H9 (cell line): ENCODE measurements at regions not wholly inside any gene's neighbourhood (a gene's known extent, or its start where the extent isn't known, plus 50 kb on each side); places are given as distances from the start of the nearest gene placed in this dataset.

ENCODE experiments used
- DNase-seq: peaks from one replicate; pipeline ENCODE4 v3.0.0-alpha.2; 2017
- H2AFZ ChIP-seq: one replicate; pipeline ENCODE4 v1.6.1; 2013; ENCODE audit warnings: mild to moderate bottlenecking, low read length, control low read depth, moderate library complexity
- H2AK5ac ChIP-seq: 2 replicates; pipeline ENCODE4 v1.6.1; 2013; ENCODE audit warnings: low read length, control low read depth, mixed read lengths; ENCODE audit not compliant: insufficient read length
- H2BK120ac ChIP-seq: one replicate; pipeline ENCODE4 v1.6.1; 2013; ENCODE audit warnings: low read depth, mild to moderate bottlenecking, low read length, control low read depth, inconsistent platforms; ENCODE audit not compliant: poor library complexity, severe bottlenecking
- H2BK12ac ChIP-seq: 2 replicates; pipeline ENCODE4 v1.6.1; 2013; ENCODE audit warnings: low read length, control low read depth, mixed read lengths, low read depth; ENCODE audit not compliant: insufficient read length
- H2BK15ac ChIP-seq: 2 replicates; pipeline ENCODE4 v1.6.1; 2013; ENCODE audit warnings: low read depth, low read length, control low read depth
- H2BK20ac ChIP-seq: one replicate; pipeline ENCODE4 v1.6.1; 2013; ENCODE audit warnings: low read depth, mild to moderate bottlenecking, low read length, control low read depth, inconsistent platforms; ENCODE audit not compliant: poor library complexity, severe bottlenecking
- H2BK5ac ChIP-seq: 2 replicates; pipeline ENCODE4 v1.6.1; 2013; ENCODE audit warnings: low read length, control low read depth, mixed read lengths; ENCODE audit not compliant: insufficient read length
- H3K14ac ChIP-seq: 2 replicates; pipeline ENCODE4 v1.6.1; 2013; ENCODE audit warnings: low read length, control low read depth; ENCODE audit not compliant: insufficient read depth
- H3K18ac ChIP-seq: 2 replicates; pipeline ENCODE4 v1.6.1; 2013; ENCODE audit warnings: low read depth, mild to moderate bottlenecking, mixed read lengths, low read length, control low read depth; ENCODE audit not compliant: insufficient read length
- H3K23ac ChIP-seq: 2 replicates; pipeline ENCODE4 v1.6.1; 2013; ENCODE audit warnings: low read length, control low read depth, mixed read lengths, low read depth; ENCODE audit not compliant: insufficient read length
- H3K23me2 ChIP-seq: 2 replicates; pipeline ENCODE4 v1.6.1; 2013; ENCODE audit warnings: low read depth, mild to moderate bottlenecking, mixed read lengths, low read length, control low read depth; ENCODE audit not compliant: insufficient read length, poor library complexity, severe bottlenecking
- H3K27ac ChIP-seq: 2 replicates; pipeline ENCODE4 v1.5.1; 2013; ENCODE audit warnings: low read length, control low read depth, mixed read lengths, low read depth; ENCODE audit not compliant: insufficient read length
- H3K27me3 ChIP-seq: 2 replicates; pipeline ENCODE4 v1.6.1; 2013; ENCODE audit warnings: low read length, control low read depth, inconsistent platforms; ENCODE audit not compliant: insufficient read depth
- H3K4ac ChIP-seq: 2 replicates; pipeline ENCODE4 v1.6.1; 2013; ENCODE audit warnings: low read depth, mild to moderate bottlenecking, control low read depth, inconsistent platforms, low read length, moderate library complexity
- H3K4me1 ChIP-seq: 2 replicates; pipeline ENCODE4 v1.6.1; 2013; ENCODE audit warnings: low read length, control low read depth, inconsistent platforms; ENCODE audit not compliant: insufficient read depth
- H3K4me2 ChIP-seq: 2 replicates; pipeline ENCODE4 v1.6.1; 2013; ENCODE audit warnings: low read length, control low read depth, mixed read lengths; ENCODE audit not compliant: insufficient read length, insufficient read depth
- H3K56ac ChIP-seq: 2 replicates; pipeline ENCODE4 v1.6.1; 2013; ENCODE audit warnings: low read depth, mild to moderate bottlenecking, mixed read lengths, low read length, control low read depth; ENCODE audit not compliant: insufficient read length
- H3K79me1 ChIP-seq: 2 replicates; pipeline ENCODE4 v1.6.1; 2013; ENCODE audit warnings: low read depth, mild to moderate bottlenecking, moderate library complexity, low read length, control low read depth, inconsistent platforms; ENCODE audit not compliant: insufficient read depth, poor library complexity, severe bottlenecking
- H3K79me2 ChIP-seq: 2 replicates; pipeline ENCODE4 v1.6.1; 2013; ENCODE audit warnings: low read length, control low read depth, inconsistent platforms; ENCODE audit not compliant: insufficient read depth
- H3K9ac ChIP-seq: 2 replicates; pipeline ENCODE4 v1.6.1; 2013; ENCODE audit warnings: low read length, control low read depth, mixed read lengths; ENCODE audit not compliant: insufficient read length; ENCODE audit errors: extremely low read depth
- H3K9me3 ChIP-seq: one replicate; pipeline ENCODE4 v1.6.1; 2013; ENCODE audit warnings: low read depth, low read length, inconsistent platforms; ENCODE audit not compliant: control insufficient read depth
- H3T11ph ChIP-seq: one replicate; pipeline ENCODE4 v1.6.1; 2013; ENCODE audit warnings: mild to moderate bottlenecking, low read length, control low read depth, inconsistent platforms
- H4K20me1 ChIP-seq: one replicate; pipeline ENCODE4 v1.6.1; 2013; ENCODE audit not compliant: control insufficient read depth, insufficient read length, insufficient read depth
- H4K5ac ChIP-seq: 2 replicates; pipeline ENCODE4 v1.6.1; 2013; ENCODE audit warnings: low read depth, mild to moderate bottlenecking, mixed read lengths, low read length, control low read depth; ENCODE audit not compliant: insufficient read length
- H4K8ac ChIP-seq: replicated peaks from 2 replicates; pipeline ENCODE4 v1.6.1; 2013; ENCODE audit warnings: low read length, control low read depth, mixed read lengths, low read depth; ENCODE audit not compliant: insufficient read length
- H4K91ac ChIP-seq: 2 replicates; pipeline ENCODE4 v1.6.1; 2013; ENCODE audit warnings: low read depth, mild to moderate bottlenecking, moderate library complexity, mixed read lengths, low read length, control low read depth; ENCODE audit not compliant: insufficient read length
- H3K27ac Mint-ChIP-seq, 3 experiments: 2 replicates in 2 of 3; 3 replicates in 1 of 3; pipeline ENCODE4 v1.8.0; 2020 to 2021; ENCODE audit warnings: mixed read lengths in 3 of 3, mild to moderate bottlenecking in 1 of 3, moderate library complexity in 1 of 3
- H3K27me3 Mint-ChIP-seq: 2 replicates; pipeline ENCODE4 v1.8.0; 2021; ENCODE audit warnings: low read depth, mild to moderate bottlenecking, moderate library complexity, mixed read lengths
- H3K36me3 Mint-ChIP-seq, 3 experiments: 2 replicates in 2 of 3; 3 replicates in 1 of 3; pipeline ENCODE4 v1.8.0; 2020 to 2021; ENCODE audit warnings: low read depth in 3 of 3, mixed read lengths in 3 of 3; ENCODE audit not compliant: insufficient read depth in 1 of 3
- H3K4me1 Mint-ChIP-seq, 2 experiments: 2 replicates each; pipeline ENCODE4 v1.8.0; 2020; ENCODE audit warnings: mixed read lengths in 2 of 2
- H3K4me3 Mint-ChIP-seq, 2 experiments: 2 replicates in 1 of 2; 3 replicates in 1 of 2; pipeline ENCODE4 v1.8.0; 2020 to 2021; ENCODE audit warnings: mild to moderate bottlenecking in 2 of 2, mixed read lengths in 2 of 2, moderate library complexity in 1 of 2
- H3K9me3 Mint-ChIP-seq, 2 experiments: 2 replicates in 1 of 2; 3 replicates in 1 of 2; pipeline ENCODE4 v1.8.0; 2020; ENCODE audit warnings: mild to moderate bottlenecking in 2 of 2, mixed read lengths in 2 of 2, moderate library complexity in 1 of 2
- CTCF ChIP-seq: fragments of 200-600 bp; sonication (generic); conservative IDR thresholded peaks from 3 replicates; pipeline ENCODE4 v1.8.0; 2021; ENCODE audit warnings: antibody characterized with exemption, mild to moderate bottlenecking
- WGBS: extraction: QIAGEN DNeasy Blood & Tissue Kit; methylation state at CpG from one replicate; pipeline ENCODE4 v1.1.7; 2013; ENCODE audit warnings: missing lambda C conversion rate, low lambda C conversion rate, mixed read lengths; ENCODE audit not compliant: insufficient read length; ENCODE audit errors: extremely low coverage; 5-methylcytosine and 5-hydroxymethylcytosine counted together

GRCh38 chr22:48310289-48310688 is 1517.4 kb downstream of the BRD1 start:
- peaks cover 10 to 13% of the 10 kb centered on the region in 2 experiments; a peak in 4 of 5 replicates for H3K9me3 Mint-ChIP-seq
- no peak overlapping the region for H4K8ac ChIP-seq
- no peak overlapping the region for H3K4me3 Mint-ChIP-seq
- H3K79me2 ChIP-seq, result no peaks in the 10 kb centered on the region
- H3K9ac ChIP-seq, result no peak overlapping the region
- H2BK12ac ChIP-seq, result no peak overlapping the region
- no peak overlapping the region for H3K23ac ChIP-seq
- H4K91ac ChIP-seq, result no peak overlapping the region
- H3K36me3 Mint-ChIP-seq, result peaks cover 2 to 13% (median 3%) of the 10 kb centered on the region in 3 experiments; a peak in 5 of 7 replicates
- no peak overlapping the region for H3K56ac ChIP-seq
- H3K27ac Mint-ChIP-seq, result no peak overlapping the region
- no peak overlapping the region for H2BK5ac ChIP-seq
- H3K14ac ChIP-seq, result no peak overlapping the region
- no peak overlapping the region for H3T11ph ChIP-seq
- H4K5ac ChIP-seq, result no peak overlapping the region
- no peaks in the 10 kb centered on the region for H4K20me1 ChIP-seq
- DNase-seq, result no peak
- H3K4me2 ChIP-seq, result no peak overlapping the region
- H3K18ac ChIP-seq, result no peak overlapping the region
- no peaks in the 10 kb centered on the region for H3K79me1 ChIP-seq
- H3K4me1 ChIP-seq, result peaks cover 3% of the 10 kb centered on the region; the same call in 1 of the 2 replicates
- no peak overlapping the region for H2BK20ac ChIP-seq
- H2AK5ac ChIP-seq, result no peak overlapping the region
- H3K9me3 ChIP-seq, result no peaks in the 10 kb centered on the region
- H3K27me3 Mint-ChIP-seq, result peaks cover 11% of the 10 kb centered on the region
- no peak overlapping the region for H3K4ac ChIP-seq
- no peaks in the 10 kb centered on the region for H3K23me2 ChIP-seq
- H3K27ac ChIP-seq, result no peak overlapping the region
- no peak overlapping the region for H2BK15ac ChIP-seq
- H2AFZ ChIP-seq, result no peak overlapping the region
- peaks cover 30% of the 10 kb centered on the region in 2 experiments for H3K4me1 Mint-ChIP-seq
- no peak for TF ChIP-seq CTCF
- WGBS, result no CpG with 5 or more reads among the region's 6 CpGs
- H2BK120ac ChIP-seq, result no peak overlapping the region
- no peaks in the 10 kb centered on the region for H3K27me3 ChIP-seq
